Glutamatergic neuron (in vitro differentiated cells): ENCODE measurements at regions not wholly inside any gene's neighbourhood (a gene's known extent, or its start where the extent isn't known, plus 50 kb on each side); places are given as distances from the start of the nearest gene placed in this dataset.

Experiments used
- DNase-seq: peaks from one replicate; pipeline ENCODE4 v3.0.0; 2022
- H3K27ac Mint-ChIP-seq: one replicate; pipeline ENCODE4 v1.8.0; 2020; ENCODE audit warnings: mild to moderate bottlenecking, mixed read lengths, inconsistent platforms; ENCODE audit not compliant: unreplicated experiment
- H3K27me3 Mint-ChIP-seq: one replicate; pipeline ENCODE4 v1.8.0; 2020; ENCODE audit warnings: mild to moderate bottlenecking, moderate library complexity, mixed read lengths, inconsistent platforms; ENCODE audit not compliant: unreplicated experiment
- H3K36me3 Mint-ChIP-seq: one replicate; pipeline ENCODE4 v1.8.0; 2020; ENCODE audit warnings: mild to moderate bottlenecking, mixed read lengths, inconsistent platforms; ENCODE audit not compliant: unreplicated experiment
- H3K4me1 Mint-ChIP-seq: one replicate; pipeline ENCODE4 v1.8.0; 2020; ENCODE audit warnings: mild to moderate bottlenecking, low read depth, mixed read lengths, inconsistent platforms; ENCODE audit not compliant: unreplicated experiment
- H3K4me3 Mint-ChIP-seq: one replicate; pipeline ENCODE4 v1.8.0; 2020; ENCODE audit warnings: mild to moderate bottlenecking, mixed read lengths, inconsistent platforms; ENCODE audit not compliant: unreplicated experiment
- H3K9me3 Mint-ChIP-seq: one replicate; pipeline ENCODE4 v1.8.0; 2020; ENCODE audit warnings: mild to moderate bottlenecking, moderate library complexity, mixed read lengths, inconsistent platforms; ENCODE audit not compliant: unreplicated experiment
- CTCF ChIP-seq: fragments of 200-600 bp; sonication (generic); IDR thresholded peaks from one replicate; pipeline ENCODE4 v1.5.0; 2021; ENCODE audit not compliant: partially characterized antibody, unreplicated experiment

DNA sequence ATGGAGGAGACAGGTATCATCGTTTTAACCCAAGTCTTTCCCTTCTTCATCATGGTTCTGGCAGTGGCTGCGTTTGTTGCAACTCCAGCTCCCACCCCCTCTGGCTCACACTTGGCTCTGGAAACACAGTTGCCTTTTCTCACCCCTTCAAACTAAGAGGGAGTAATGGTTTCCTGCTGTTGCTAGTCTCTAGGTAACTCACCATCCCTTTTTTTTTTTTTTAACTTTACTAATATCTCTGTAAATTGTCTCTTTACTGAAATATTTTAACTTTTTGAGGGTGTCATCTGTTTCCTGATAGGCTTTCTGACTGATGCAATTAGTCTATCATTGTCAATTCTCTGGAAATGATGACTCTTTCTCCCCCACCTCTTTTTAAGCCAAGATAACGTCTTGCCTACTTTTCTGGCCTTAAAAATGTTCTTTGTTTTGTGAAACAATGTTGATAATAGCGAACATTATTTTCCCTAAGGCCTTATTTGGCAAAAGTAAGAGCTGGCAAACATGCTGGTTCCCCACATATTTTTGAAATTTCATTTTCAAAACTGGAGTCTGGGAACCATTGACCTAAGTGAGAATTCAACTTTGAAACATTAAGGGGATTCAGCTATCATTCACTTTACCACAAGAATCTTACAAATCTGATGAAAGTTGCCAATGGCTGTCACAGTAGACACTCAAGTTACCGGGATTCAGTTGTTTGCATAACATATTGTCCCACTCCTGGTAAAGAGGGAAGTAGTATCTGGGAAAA, 85.3 kb downstream of the LEPR start:
- H3K9me3 Mint-ChIP-seq: no peaks in the 10 kb centered on the region
- no peaks in the 10 kb centered on the region for H3K27me3 Mint-ChIP-seq
- no peak for TF ChIP-seq CTCF
- H3K27ac Mint-ChIP-seq: no peak overlapping the region
- no peak overlapping the region for H3K4me3 Mint-ChIP-seq
- peaks cover 3% of the 10 kb centered on the region for H3K4me1 Mint-ChIP-seq
- no peaks in the 10 kb centered on the region for H3K36me3 Mint-ChIP-seq
- no peak for DNase-seq

GRCh38 chr1:65508051-65508450, 87.6 kb downstream of the LEPR start:
- TF ChIP-seq CTCF: no peak
- Mint-ChIP-seq H3K36me3 (peaks cover 4% of the 10 kb centered on the region), H3K4me3 (no peak overlapping the region), H3K27ac (no peak overlapping the region), H3K4me1 (peaks cover 7% of the 10 kb centered on the region), H3K27me3 (no peaks in the 10 kb centered on the region), H3K9me3 (no peaks in the 10 kb centered on the region)
- DNase-seq: no peak

GRCh38 chr1:65509912-65510680, 89.6 kb downstream of the LEPR start:
- no peaks in the 10 kb centered on the region for H3K27me3 Mint-ChIP-seq
- H3K27ac Mint-ChIP-seq: no peak overlapping the region
- peaks cover 7% of the 10 kb centered on the region for H3K4me1 Mint-ChIP-seq
- no peaks in the 10 kb centered on the region for H3K9me3 Mint-ChIP-seq
- H3K36me3 Mint-ChIP-seq: peaks cover 4% of the 10 kb centered on the region
- H3K4me3 Mint-ChIP-seq: no peak overlapping the region
- no peak for TF ChIP-seq CTCF
- DNase-seq: no peak

GRCh38 chr1:65510961-65511360, 90.5 kb downstream of the LEPR start:
- TF ChIP-seq CTCF: no peak
- peaks cover 4% of the 10 kb centered on the region for H3K36me3 Mint-ChIP-seq
- H3K27ac Mint-ChIP-seq: no peak overlapping the region
- no peak for DNase-seq
- no peaks in the 10 kb centered on the region for H3K9me3 Mint-ChIP-seq
- H3K4me1 Mint-ChIP-seq: peaks cover 7% of the 10 kb centered on the region
- no peaks in the 10 kb centered on the region for H3K27me3 Mint-ChIP-seq
- no peak overlapping the region for H3K4me3 Mint-ChIP-seq

DNA sequence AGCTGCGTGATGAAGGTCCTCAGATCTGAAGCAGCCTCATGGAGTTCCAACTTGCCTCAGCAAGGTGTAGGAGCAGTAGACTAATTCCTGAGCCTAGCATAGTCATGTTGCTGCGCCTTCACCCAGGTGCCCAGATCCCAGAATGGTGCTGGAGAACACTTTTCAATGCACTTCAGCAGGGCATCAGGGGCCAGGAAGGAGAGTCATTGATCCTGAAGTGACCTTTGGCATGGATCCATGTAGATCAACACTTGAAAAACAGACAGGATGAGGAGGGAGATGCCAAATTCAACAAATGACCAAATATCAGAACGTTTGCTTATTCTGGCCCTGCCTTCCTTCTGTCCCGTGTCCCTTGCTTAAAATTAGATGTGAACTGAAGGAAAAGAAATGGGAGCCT, 91.9 kb downstream of the LEPR start:
- no peak overlapping the region for H3K4me3 Mint-ChIP-seq
- peaks cover 7% of the 10 kb centered on the region for H3K4me1 Mint-ChIP-seq
- H3K27me3 Mint-ChIP-seq: no peaks in the 10 kb centered on the region
- H3K36me3 Mint-ChIP-seq: peaks cover 4% of the 10 kb centered on the region
- no peaks in the 10 kb centered on the region for H3K9me3 Mint-ChIP-seq
- no peak for DNase-seq
- no peak for TF ChIP-seq CTCF
- H3K27ac Mint-ChIP-seq: no peak overlapping the region
